HFF-Myc (cell line): ENCODE measurements at regions not wholly inside any gene's neighbourhood (a gene's known extent, or its start where the extent isn't known, plus 50 kb on each side); places are given as distances from the start of the nearest gene placed in this dataset.

Experiments
- DNase-seq: peaks from one replicate; pipeline ENCODE4 v3.0.0-alpha.2; 2011; ENCODE audit warnings: low read depth; ENCODE audit errors: extremely low read depth
- H3K4me3 ChIP-seq: replicated peaks from 2 replicates; pipeline ENCODE4 v1.5.1; 2011; ENCODE audit warnings: low read depth, mild to moderate bottlenecking, control low read depth, low read length
- CTCF ChIP-seq: IDR thresholded peaks from 2 replicates; pipeline ENCODE4 v1.5.1; 2012; ENCODE audit warnings: mild to moderate bottlenecking, low read depth, low read length, control low read depth; ENCODE audit errors: missing control alignments

- no peak for TF ChIP-seq CTCF
- H3K4me3 ChIP-seq = no peak overlapping the region
- DNase-seq = no peak
Observed at GRCh38 chr5:141742866-141743851, 61.1 kb upstream of the ARAP3 start.

GRCh38 chr5:141742144-141742543 lies 60.1 kb upstream of the ARAP3 start:
- no peak for DNase-seq
- no peak overlapping the region for H3K4me3 ChIP-seq

GRCh38 chr5:141740885-141741284 lies 58.9 kb upstream of the ARAP3 start:
- no peak for TF ChIP-seq CTCF
- DNase-seq = no peak
- no peak overlapping the region for H3K4me3 ChIP-seq

More at GRCh38 chr5:141742144-141742543, 60.1 kb upstream of the ARAP3 start:
- TF ChIP-seq CTCF = no peak

- no peak for DNase-seq
- TF ChIP-seq CTCF = no peak
- no peak overlapping the region for H3K4me3 ChIP-seq
Observed at GRCh38 chr5:141737535-141737934, 55.5 kb upstream of the ARAP3 start.

- DNase-seq = no peak
- no peak overlapping the region for H3K4me3 ChIP-seq
- TF ChIP-seq CTCF = no peak
Observed at GRCh38 chr5:141735823-141736222, 53.8 kb upstream of the ARAP3 start.

GRCh38 chr5:141734501-141735229 lies 52.6 kb upstream of the ARAP3 start:
- DNase-seq = peak; percentile 32
- no peak for TF ChIP-seq CTCF
- no peak overlapping the region for H3K4me3 ChIP-seq
